ENCODE measurements at regions not wholly inside any gene's neighbourhood (a gene's known extent, or its start where the extent isn't known, plus 50 kb on each side); places are given as distances from the start of the nearest gene placed in this dataset.

DNA sequence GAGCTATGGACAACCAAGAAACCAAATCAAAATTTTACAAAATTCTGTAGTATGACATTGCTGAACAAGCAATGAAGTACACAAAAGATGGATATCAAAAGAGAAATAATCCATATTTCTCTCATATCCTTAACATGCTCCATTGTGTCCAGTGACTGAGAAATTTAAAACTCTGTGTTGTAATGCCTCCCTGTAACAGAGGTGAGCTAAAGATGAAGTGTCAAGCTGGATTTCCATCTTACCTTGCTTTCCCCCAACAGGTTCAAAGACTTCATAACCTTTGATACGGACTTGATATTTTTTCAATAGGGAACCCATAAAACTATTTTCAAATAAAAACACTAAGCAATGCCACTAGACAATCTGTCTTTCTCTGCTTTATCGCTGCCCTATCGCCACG, 95.7 kb upstream of the SERTAD2 start:
- H3K36me3 ChIP-seq (ENCODE audit: control insufficient read depth in 2 of 2, insufficient read depth in 1 of 2, low read length in 2 of 2): no peaks in the 10 kb centered on the region
- ChIA-PET CTCF (interaction anchor here (0.6 to 1.3 kb wide), 11 partner anchors 12 to 760 kb away, joined by 3 to 9 read pairs (median 3); no protein-coding TSS in a partner anchor), POLR2A (interaction anchor here (0.6 to 7.3 kb wide), 15 partner anchors 7 to 304 kb away, joined by 3 to 177 read pairs (median 8); partner anchors contain the start of genes AFTPH and SERTAD2)
- peak overlapping the region; percentile 77 for H3K4me3 ChIP-seq (ENCODE audit: low read depth, low read length)
- H3K9me3 ChIP-seq (ENCODE audit: control insufficient read depth, insufficient read depth, low read depth, low read length): no peaks in the 10 kb centered on the region
- TF ChIP-seq, protein P1, sequence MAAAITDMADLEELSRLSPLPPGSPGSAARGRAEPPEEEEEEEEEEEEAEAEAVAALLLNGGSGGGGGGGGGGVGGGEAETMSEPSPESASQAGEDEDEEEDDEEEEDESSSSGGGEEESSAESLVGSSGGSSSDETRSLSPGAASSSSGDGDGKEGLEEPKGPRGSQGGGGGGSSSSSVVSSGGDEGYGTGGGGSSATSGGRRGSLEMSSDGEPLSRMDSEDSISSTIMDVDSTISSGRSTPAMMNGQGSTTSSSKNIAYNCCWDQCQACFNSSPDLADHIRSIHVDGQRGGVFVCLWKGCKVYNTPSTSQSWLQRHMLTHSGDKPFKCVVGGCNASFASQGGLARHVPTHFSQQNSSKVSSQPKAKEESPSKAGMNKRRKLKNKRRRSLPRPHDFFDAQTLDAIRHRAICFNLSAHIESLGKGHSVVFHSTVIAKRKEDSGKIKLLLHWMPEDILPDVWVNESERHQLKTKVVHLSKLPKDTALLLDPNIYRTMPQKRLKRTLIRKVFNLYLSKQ (tag by site-specific recombination; IDR thresholded peaks at IDR 0.05; ENCODE audit: borderline replicate concordance): no peak
- no peak for TF ChIP-seq KLF7 (tag by site-specific recombination; IDR thresholded peaks at IDR 0.05; ENCODE audit: borderline replicate concordance)
- TF ChIP-seq ZNF555 (tag by site-specific recombination; conservative IDR thresholded peaks at IDR 0.05): no peak
- TF ChIP-seq, protein P2, sequence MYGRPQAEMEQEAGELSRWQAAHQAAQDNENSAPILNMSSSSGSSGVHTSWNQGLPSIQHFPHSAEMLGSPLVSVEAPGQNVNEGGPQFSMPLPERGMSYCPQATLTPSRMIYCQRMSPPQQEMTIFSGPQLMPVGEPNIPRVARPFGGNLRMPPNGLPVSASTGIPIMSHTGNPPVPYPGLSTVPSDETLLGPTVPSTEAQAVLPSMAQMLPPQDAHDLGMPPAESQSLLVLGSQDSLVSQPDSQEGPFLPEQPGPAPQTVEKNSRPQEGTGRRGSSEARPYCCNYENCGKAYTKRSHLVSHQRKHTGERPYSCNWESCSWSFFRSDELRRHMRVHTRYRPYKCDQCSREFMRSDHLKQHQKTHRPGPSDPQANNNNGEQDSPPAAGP (tag by site-specific recombination; IDR thresholded peaks at IDR 0.05): no peak
- TF ChIP-seq ZNF404 (tag by site-specific recombination; IDR thresholded peaks at IDR 0.05): no peak
- TF ChIP-seq, protein P3, sequence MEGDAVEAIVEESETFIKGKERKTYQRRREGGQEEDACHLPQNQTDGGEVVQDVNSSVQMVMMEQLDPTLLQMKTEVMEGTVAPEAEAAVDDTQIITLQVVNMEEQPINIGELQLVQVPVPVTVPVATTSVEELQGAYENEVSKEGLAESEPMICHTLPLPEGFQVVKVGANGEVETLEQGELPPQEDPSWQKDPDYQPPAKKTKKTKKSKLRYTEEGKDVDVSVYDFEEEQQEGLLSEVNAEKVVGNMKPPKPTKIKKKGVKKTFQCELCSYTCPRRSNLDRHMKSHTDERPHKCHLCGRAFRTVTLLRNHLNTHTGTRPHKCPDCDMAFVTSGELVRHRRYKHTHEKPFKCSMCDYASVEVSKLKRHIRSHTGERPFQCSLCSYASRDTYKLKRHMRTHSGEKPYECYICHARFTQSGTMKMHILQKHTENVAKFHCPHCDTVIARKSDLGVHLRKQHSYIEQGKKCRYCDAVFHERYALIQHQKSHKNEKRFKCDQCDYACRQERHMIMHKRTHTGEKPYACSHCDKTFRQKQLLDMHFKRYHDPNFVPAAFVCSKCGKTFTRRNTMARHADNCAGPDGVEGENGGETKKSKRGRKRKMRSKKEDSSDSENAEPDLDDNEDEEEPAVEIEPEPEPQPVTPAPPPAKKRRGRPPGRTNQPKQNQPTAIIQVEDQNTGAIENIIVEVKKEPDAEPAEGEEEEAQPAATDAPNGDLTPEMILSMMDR (tag by site-specific recombination; IDR thresholded peaks at IDR 0.05): no peak
- TF ChIP-seq ZNF19 (tag by site-specific recombination; IDR thresholded peaks at IDR 0.05; ENCODE audit: low read depth): no peak
- no peak for TF ChIP-seq ZNF660 (tag by site-specific recombination; IDR thresholded peaks at IDR 0.05)
- TF ChIP-seq ZNF23 (tag by site-specific recombination; IDR thresholded peaks at IDR 0.05; ENCODE audit: borderline replicate concordance): no peak
- no peak for TF ChIP-seq ZNF341 (tag by site-specific recombination; IDR thresholded peaks at IDR 0.05; ENCODE audit: low read depth)
- no peak for TF ChIP-seq ZNF10 (tag by site-specific recombination; IDR thresholded peaks at IDR 0.05)
- no peak for TF ChIP-seq ZNF416 (tag by site-specific recombination; IDR thresholded peaks at IDR 0.05)
- no peak for TF ChIP-seq ZNF530 (tag by site-specific recombination; IDR thresholded peaks at IDR 0.05; ENCODE audit: low read depth)
- no peak for TF ChIP-seq ZNF37A (tag by site-specific recombination; IDR thresholded peaks at IDR 0.05)
- no peak for TF ChIP-seq KLF16 (tag by site-specific recombination; IDR thresholded peaks at IDR 0.05)
- TF ChIP-seq FEZF1 (tag by site-specific recombination; IDR thresholded peaks at IDR 0.05): no peak
- no peak for TF ChIP-seq SP7 (tag by site-specific recombination; IDR thresholded peaks at IDR 0.05)
- peak overlapping the region; percentile 98 for H3K27ac ChIP-seq (ENCODE audit: extremely low read depth, low read depth, low read length)
- peaks cover 8% of the 10 kb centered on the region for H3K4me1 ChIP-seq (ENCODE audit: control insufficient read depth, insufficient read depth, low read length)

DNA sequence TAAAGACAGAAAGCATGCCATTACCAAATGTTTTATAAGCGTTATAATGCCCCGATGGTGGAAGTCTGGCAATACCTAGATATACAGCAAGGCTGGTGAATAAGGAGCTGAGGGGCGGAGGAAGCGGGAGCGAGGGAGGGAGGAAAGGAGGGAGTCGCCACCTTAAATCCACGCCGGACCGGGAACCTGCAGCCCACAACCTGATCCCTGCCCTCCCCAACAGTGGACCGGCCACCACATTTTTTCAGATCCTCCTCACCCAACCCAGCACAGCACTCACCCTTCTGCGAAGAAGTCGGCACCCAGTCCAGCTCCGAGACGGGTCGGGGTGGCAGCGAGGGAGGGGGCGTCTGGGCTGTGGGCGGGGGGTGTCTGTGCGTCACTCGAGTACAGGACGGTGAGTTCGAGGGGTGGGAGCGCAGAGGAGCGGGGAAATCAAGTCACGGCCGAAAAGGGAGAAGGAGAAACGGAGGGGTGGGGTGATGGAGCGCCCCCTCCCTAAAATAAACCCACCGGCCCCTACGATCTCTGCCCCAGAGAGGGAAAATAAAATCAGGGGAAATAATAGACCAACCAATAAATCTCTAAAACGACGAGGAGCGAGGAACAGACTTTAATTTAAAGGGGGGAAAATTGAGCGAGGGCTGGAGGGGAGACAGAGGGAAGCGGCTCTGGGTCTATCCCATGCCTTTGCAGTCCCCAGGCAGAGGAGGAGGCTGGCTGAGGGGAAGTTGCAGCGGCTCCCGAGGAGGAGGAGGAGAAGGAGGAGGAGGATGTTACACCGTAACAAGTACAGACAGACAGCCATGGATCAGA, 96.5 kb upstream of the SERTAD2 start:
- H3K4me1 ChIP-seq (ENCODE audit: control insufficient read depth, insufficient read depth, low read length): peaks cover 8% of the 10 kb centered on the region
- peak overlapping the region; percentile 77 for H3K4me3 ChIP-seq (ENCODE audit: low read depth, low read length)
- ChIA-PET POLR2A (interaction anchor here (0.6 to 7.3 kb wide), 36 partner anchors 8 to 908 kb away, joined by 3 to 177 read pairs (median 6); partner anchors contain the start of genes AFTPH, CEP68, SERTAD2 and UGP2), CTCF (interaction anchor here (0.7 to 2.7 kb wide), 14 partner anchors 11 to 760 kb away, joined by 3 to 14 read pairs (median 4); no protein-coding TSS in a partner anchor)
- no peaks in the 10 kb centered on the region for H3K36me3 ChIP-seq (ENCODE audit: control insufficient read depth in 2 of 2, insufficient read depth in 1 of 2, low read length in 2 of 2)
- no peaks in the 10 kb centered on the region for H3K9me3 ChIP-seq (ENCODE audit: control insufficient read depth, insufficient read depth, low read depth, low read length)
- peak overlapping the region; percentile 98 for H3K27ac ChIP-seq (ENCODE audit: extremely low read depth, low read depth, low read length)
- TF ChIP-seq, protein P4, sequence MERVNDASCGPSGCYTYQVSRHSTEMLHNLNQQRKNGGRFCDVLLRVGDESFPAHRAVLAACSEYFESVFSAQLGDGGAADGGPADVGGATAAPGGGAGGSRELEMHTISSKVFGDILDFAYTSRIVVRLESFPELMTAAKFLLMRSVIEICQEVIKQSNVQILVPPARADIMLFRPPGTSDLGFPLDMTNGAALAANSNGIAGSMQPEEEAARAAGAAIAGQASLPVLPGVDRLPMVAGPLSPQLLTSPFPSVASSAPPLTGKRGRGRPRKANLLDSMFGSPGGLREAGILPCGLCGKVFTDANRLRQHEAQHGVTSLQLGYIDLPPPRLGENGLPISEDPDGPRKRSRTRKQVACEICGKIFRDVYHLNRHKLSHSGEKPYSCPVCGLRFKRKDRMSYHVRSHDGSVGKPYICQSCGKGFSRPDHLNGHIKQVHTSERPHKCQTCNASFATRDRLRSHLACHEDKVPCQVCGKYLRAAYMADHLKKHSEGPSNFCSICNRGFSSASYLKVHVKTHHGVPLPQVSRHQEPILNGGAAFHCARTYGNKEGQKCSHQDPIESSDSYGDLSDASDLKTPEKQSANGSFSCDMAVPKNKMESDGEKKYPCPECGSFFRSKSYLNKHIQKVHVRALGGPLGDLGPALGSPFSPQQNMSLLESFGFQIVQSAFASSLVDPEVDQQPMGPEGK (tag by site-specific recombination; IDR thresholded peaks at IDR 0.05): peak; percentile 90
- TF ChIP-seq EGR2 (tag by site-specific recombination; IDR thresholded peaks at IDR 0.05; ENCODE audit: low read depth) (peak; percentile 31; the same call in 1 of the 2 replicates), ZNF791 (tag by site-specific recombination; IDR thresholded peaks at IDR 0.05) (no peak), ZNF621 (tag by site-specific recombination; IDR thresholded peaks at IDR 0.05) (no peak), ZNF10 (tag by site-specific recombination; IDR thresholded peaks at IDR 0.05) (0 out of 2 replicates have a peak, but pooled peaks have one; percentile 35), SCRT2 (tag by site-specific recombination; IDR thresholded peaks at IDR 0.05) (0 out of 2 replicates have a peak, but pooled peaks have one; percentile 19), SETDB1 (IDR thresholded peaks at IDR 0.05; ENCODE audit: insufficient read length, low read length) (no peak)
- TF ChIP-seq, protein P5, sequence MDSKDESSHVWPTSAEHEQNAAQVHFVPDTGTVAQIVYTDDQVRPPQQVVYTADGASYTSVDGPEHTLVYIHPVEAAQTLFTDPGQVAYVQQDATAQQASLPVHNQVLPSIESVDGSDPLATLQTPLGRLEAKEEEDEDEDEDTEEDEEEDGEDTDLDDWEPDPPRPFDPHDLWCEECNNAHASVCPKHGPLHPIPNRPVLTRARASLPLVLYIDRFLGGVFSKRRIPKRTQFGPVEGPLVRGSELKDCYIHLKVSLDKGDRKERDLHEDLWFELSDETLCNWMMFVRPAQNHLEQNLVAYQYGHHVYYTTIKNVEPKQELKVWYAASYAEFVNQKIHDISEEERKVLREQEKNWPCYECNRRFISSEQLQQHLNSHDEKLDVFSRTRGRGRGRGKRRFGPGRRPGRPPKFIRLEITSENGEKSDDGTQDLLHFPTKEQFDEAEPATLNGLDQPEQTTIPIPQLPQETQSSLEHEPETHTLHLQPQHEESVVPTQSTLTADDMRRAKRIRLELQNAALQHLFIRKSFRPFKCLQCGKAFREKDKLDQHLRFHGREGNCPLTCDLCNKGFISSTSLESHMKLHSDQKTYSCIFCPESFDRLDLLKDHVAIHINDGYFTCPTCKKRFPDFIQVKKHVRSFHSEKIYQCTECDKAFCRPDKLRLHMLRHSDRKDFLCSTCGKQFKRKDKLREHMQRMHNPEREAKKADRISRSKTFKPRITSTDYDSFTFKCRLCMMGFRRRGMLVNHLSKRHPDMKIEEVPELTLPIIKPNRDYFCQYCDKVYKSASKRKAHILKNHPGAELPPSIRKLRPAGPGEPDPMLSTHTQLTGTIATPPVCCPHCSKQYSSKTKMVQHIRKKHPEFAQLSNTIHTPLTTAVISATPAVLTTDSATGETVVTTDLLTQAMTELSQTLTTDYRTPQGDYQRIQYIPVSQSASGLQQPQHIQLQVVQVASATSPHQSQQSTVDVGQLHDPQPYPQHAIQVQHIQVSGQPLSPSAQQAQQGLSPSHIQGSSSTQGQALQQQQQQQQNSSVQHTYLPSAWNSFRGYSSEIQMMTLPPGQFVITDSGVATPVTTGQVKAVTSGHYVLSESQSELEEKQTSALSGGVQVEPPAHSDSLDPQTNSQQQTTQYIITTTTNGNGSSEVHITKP (tag by site-specific recombination; IDR thresholded peaks at IDR 0.05): peak; percentile 80

Data from HEK293 (cell line).